Lower lobe of right lung (tissue), 2 donors: ENCODE measurements at regions not wholly inside any gene's neighbourhood (a gene's known extent, or its start where the extent isn't known, plus 50 kb on each side); places are given as distances from the start of the nearest gene placed in this dataset.

ENCODE experiments used
- ATAC-seq, 2 donors: fragments of 200-7000 bp; cut with Tn5 transposase; one replicate each; pipeline ENCODE4 v1.9.1; 2020 to 2022; ENCODE audit warnings: mild to moderate bottlenecking in 2 of 2, moderate library complexity in 2 of 2
- DNase-seq: peaks from one replicate; pipeline ENCODE4 v3.0.0-alpha.2; 2020
- H3K27ac ChIP-seq: fragments of 200-600 bp; one replicate; pipeline ENCODE4 v1.8.0; 2022
- H3K27me3 ChIP-seq: fragments of 200-600 bp; one replicate; pipeline ENCODE4 v1.8.0; 2022; ENCODE audit warnings: low read depth
- H3K36me3 ChIP-seq: fragments of 200-600 bp; one replicate; pipeline ENCODE4 v1.8.0; 2022; ENCODE audit warnings: mild to moderate bottlenecking
- H3K4me1 ChIP-seq: fragments of 200-600 bp; one replicate; pipeline ENCODE4 v1.8.0; 2022
- H3K4me3 ChIP-seq: fragments of 200-600 bp; one replicate; pipeline ENCODE4 v1.8.0; 2022; ENCODE audit warnings: mild to moderate bottlenecking
- H3K9me3 ChIP-seq: fragments of 200-600 bp; one replicate; pipeline ENCODE4 v1.8.0; 2022
- CTCF ChIP-seq: fragments of 200-600 bp; IDR thresholded peaks from one replicate; pipeline ENCODE4 v1.8.0; 2022; ENCODE audit warnings: antibody characterized with exemption, mild to moderate bottlenecking
- intact Hi-C: fragments of 100-400 bp; cut with DNase I; formaldehyde crosslinking; loops from one replicate; pipeline ENCODE4 v1.11.0; 2022
- donor health status: DM: no; HTN: yes; CAD: no; lungs with severe emphysema.

- no peak for ATAC-seq
- intact Hi-C loops: no loop called here
These were observed 309.1 kb downstream of the GXYLT1 start for GRCh38 chr12:41835556-41835955.

DNA sequence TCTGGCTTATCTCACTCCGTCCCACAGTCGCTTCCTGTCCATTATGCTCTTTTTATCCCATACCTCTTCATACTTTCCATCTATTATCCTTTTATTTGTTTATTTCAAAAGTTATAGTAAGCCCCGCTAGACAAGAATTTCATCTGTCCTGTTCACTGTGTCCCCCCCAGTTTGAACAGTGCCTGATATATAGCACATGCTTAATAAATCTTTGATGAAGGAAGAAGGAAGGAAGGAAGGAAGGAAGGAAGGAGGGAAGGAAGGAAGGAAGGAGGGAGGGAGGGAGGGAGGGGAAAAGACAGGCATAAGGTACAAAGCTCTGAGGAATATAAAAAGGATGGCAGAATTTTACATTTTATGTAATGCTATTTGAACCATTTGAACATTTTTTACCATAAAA, 324.7 kb downstream of the GXYLT1 start:
- Histone ChIP-seq H3K4me1 (no peaks in the 10 kb centered on the region), H3K4me3 (no peak overlapping the region), H3K36me3 (no peaks in the 10 kb centered on the region), H3K27me3 (no peaks in the 10 kb centered on the region), H3K27ac (no peak overlapping the region), H3K9me3 (no peaks in the 10 kb centered on the region)
- TF ChIP-seq CTCF: no peak
- intact Hi-C loops: no loop called here
- ATAC-seq (no peak), DNase-seq (no peak)

More at GRCh38 chr12:41835556-41835955, 309.1 kb downstream of the GXYLT1 start:
- no peak for TF ChIP-seq CTCF
- H3K4me1 ChIP-seq: no peaks in the 10 kb centered on the region
- no peak overlapping the region for H3K4me3 ChIP-seq
- H3K36me3 ChIP-seq: no peaks in the 10 kb centered on the region
- no peak overlapping the region for H3K27ac ChIP-seq
- H3K27me3 ChIP-seq: no peaks in the 10 kb centered on the region
- H3K9me3 ChIP-seq: no peaks in the 10 kb centered on the region
- no peak for DNase-seq

- DNase-seq (no peak), ATAC-seq (no peak)
- Histone ChIP-seq H3K4me3 (no peak overlapping the region), H3K27me3 (no peaks in the 10 kb centered on the region), H3K27ac (no peak overlapping the region), H3K9me3 (no peaks in the 10 kb centered on the region), H3K4me1 (no peaks in the 10 kb centered on the region), H3K36me3 (no peaks in the 10 kb centered on the region)
- no peak for TF ChIP-seq CTCF
- intact Hi-C loops: no loop called here
These were observed 340.6 kb downstream of the GXYLT1 start for GRCh38 chr12:41804026-41804425.

DNA sequence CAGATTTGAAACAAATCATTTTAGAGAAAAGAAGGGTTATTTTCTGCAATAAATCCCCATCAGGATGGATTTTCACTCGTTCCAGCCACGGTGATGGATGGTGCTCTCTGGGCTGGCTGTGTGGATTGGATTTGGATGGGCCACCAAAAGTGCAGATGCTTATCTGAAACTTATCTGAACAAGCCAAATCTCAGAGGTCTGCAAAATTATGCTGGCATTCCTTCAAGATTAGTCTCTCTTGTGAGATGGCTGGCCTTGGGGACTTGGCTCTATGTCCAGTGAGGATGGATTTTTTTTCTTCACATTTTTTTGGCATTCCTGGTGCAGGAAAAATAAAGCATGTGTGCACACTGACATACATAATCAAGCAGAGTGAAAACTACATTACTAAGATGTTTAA, 341.9 kb downstream of the GXYLT1 start:
- Histone ChIP-seq H3K9me3 (no peaks in the 10 kb centered on the region), H3K27me3 (no peaks in the 10 kb centered on the region), H3K27ac (no peak overlapping the region), H3K36me3 (no peaks in the 10 kb centered on the region), H3K4me1 (no peaks in the 10 kb centered on the region), H3K4me3 (no peak overlapping the region)
- no peak for TF ChIP-seq CTCF
- ATAC-seq (no peak), DNase-seq (no peak)
- intact Hi-C loops: no loop called here

DNA sequence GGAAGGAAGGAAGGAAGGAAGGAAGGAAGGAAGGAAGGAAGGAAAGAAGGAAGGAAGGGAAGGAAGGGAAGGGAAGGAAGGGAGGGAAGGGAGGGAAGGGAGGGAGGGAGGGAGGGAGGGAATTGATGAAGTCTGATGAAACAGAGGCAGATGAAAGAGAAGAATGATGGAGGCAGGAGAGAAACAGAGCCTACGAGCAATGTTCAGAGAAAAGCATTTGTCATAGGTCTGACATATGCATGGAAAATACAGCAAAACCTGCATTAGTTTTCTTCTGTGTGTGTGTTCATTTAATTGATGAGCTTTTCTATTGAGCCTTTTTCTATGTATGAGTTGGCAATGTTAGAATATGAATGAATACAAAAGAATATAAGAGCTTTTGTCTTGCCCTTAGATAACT, 343.4 kb downstream of the GXYLT1 start:
- Histone ChIP-seq H3K27ac (no peak overlapping the region), H3K36me3 (no peaks in the 10 kb centered on the region), H3K4me3 (no peak overlapping the region), H3K4me1 (no peaks in the 10 kb centered on the region), H3K27me3 (no peaks in the 10 kb centered on the region), H3K9me3 (no peaks in the 10 kb centered on the region)
- intact Hi-C loops: no loop called here
- no peak for TF ChIP-seq CTCF
- ATAC-seq (no peak), DNase-seq (no peak)

- no peak overlapping the region for H3K4me3 ChIP-seq
- H3K9me3 ChIP-seq: no peaks in the 10 kb centered on the region
- no peak overlapping the region for H3K27ac ChIP-seq
- TF ChIP-seq CTCF: no peak
- no peaks in the 10 kb centered on the region for H3K4me1 ChIP-seq
- no peaks in the 10 kb centered on the region for H3K36me3 ChIP-seq
- DNase-seq (no peak), ATAC-seq (no peak)
- no peaks in the 10 kb centered on the region for H3K27me3 ChIP-seq
- intact Hi-C loops: no loop called here
These were observed 345.0 kb downstream of the GXYLT1 start for GRCh38 chr12:41799671-41800070.
